ENCODE measurements at regions not wholly inside any gene's neighbourhood (a gene's known extent, or its start where the extent isn't known, plus 50 kb on each side); places are given as distances from the start of the nearest gene placed in this dataset.
A peak's percentile ranks its signal among the peaks of the same experiment; 100 is the strongest.

- 62% methylated on average over 2 of the region's 2 CpGs; no CpG with 5 or more reads in 1 of the 2 experiments for WGBS, 2 experiments (ENCODE audit: extremely low coverage in 1 of 2, insufficient coverage in 1 of 2, insufficient read length in 1 of 2, insufficient replicate concordance in 2 of 2, low coverage in 1 of 2, low lambda C conversion rate in 2 of 2, missing lambda C conversion rate in 1 of 2)
These were observed 920.7 kb downstream of the SQOR start for GRCh38 chr15:46555547-46555946.

More at GRCh38 chr15:46555547-46555946, 920.7 kb downstream of the SQOR start:
- Histone ChIP-seq H4K91ac (replicated peaks; ENCODE audit: insufficient read length, low read length) (no peak overlapping the region), H3K23ac (ENCODE audit: insufficient read length) (peak overlapping the region; percentile 47), H2BK15ac (ENCODE audit: low read length) (no peak overlapping the region), H3K4me3 (ENCODE audit: extremely low read depth in 1 of 4, insufficient read depth in 2 of 4, low read depth in 3 of 4, low read length in 4 of 4) (no peak overlapping the region), H3K79me1 (ENCODE audit: low read depth, low read length) (no peaks in the 10 kb centered on the region), H3K4me2 (ENCODE audit: insufficient read depth in 1 of 2, low read depth in 2 of 2, low read length in 2 of 2) (no peak overlapping the region), H2AK5ac (ENCODE audit: low read depth, low read length) (no peak overlapping the region), H3K9ac (replicated peaks in 1 of 4; ENCODE audit: extremely low read depth in 1 of 4, low read depth in 3 of 4, low read length in 3 of 4) (no peak overlapping the region), H4K5ac (ENCODE audit: insufficient read length, low read depth, low read length) (no peak overlapping the region), H2BK120ac (replicated peaks; ENCODE audit: low read depth, low read length) (no peak overlapping the region), H3K27ac (ENCODE audit: low read depth, low read length) (no peak overlapping the region), H3K23me2 (ENCODE audit: low read depth, low read length) (no peaks in the 10 kb centered on the region), H2BK12ac (ENCODE audit: low read depth, low read length) (no peak overlapping the region), H4K8ac (ENCODE audit: extremely low read depth, insufficient read depth, low read length) (no peak overlapping the region), H3K14ac (ENCODE audit: insufficient read length) (no peak overlapping the region), H3K4me1 (replicated peaks in 1 of 4; ENCODE audit: control insufficient read depth in 3 of 4, insufficient read depth in 4 of 4, low read length in 3 of 4) (no peaks in the 10 kb centered on the region), H3K18ac (ENCODE audit: extremely low read depth, low read length) (no peak overlapping the region), H2BK20ac (ENCODE audit: low read length) (no peak overlapping the region), H3K36me3 (ENCODE audit: control insufficient read depth in 2 of 4, insufficient read depth in 4 of 4, low read length in 3 of 4) (no peaks in the 10 kb centered on the region), H2AFZ (ENCODE audit: low read length) (no peak overlapping the region), H3K9me3 (ENCODE audit: insufficient read depth in 2 of 2, low read depth in 1 of 2, low read length in 1 of 2) (no peaks in the 10 kb centered on the region), H3K56ac (replicated peaks; ENCODE audit: insufficient read length, low read depth, low read length) (no peak overlapping the region), H2BK5ac (ENCODE audit: low read depth, low read length) (no peak overlapping the region), H3K4ac (replicated peaks; ENCODE audit: insufficient read length, low read depth, low read length) (no peak overlapping the region), H3K79me2 (ENCODE audit: control insufficient read depth in 1 of 2, insufficient read depth in 2 of 2, low read length in 2 of 2) (no peaks in the 10 kb centered on the region), H4K20me1 (replicated peaks in 1 of 2; ENCODE audit: control insufficient read depth in 1 of 2, insufficient read depth in 2 of 2, low read length in 2 of 2) (no peaks in the 10 kb centered on the region), H3K27me3 (replicated peaks in 1 of 4; ENCODE audit: control insufficient read depth in 3 of 4, extremely low read depth in 1 of 4, insufficient read depth in 3 of 4, low read length in 3 of 4) (no peaks in the 10 kb centered on the region)
- no peak for TF ChIP-seq FOSL1 (IDR thresholded peaks at IDR 0.05; ENCODE audit: insufficient read depth, low read depth, low read length)
- TF ChIP-seq CTBP2 (IDR thresholded peaks at IDR 0.05; ENCODE audit: borderline replicate concordance, insufficient read depth, insufficient read length, low read length): no peak
- no peak for TF ChIP-seq JUND (IDR thresholded peaks at IDR 0.05; ENCODE audit: low read length)
- TF ChIP-seq SP4 (IDR thresholded peaks at IDR 0.05; ENCODE audit: low read length): no peak
- no peak for TF ChIP-seq TCF12 (IDR thresholded peaks at IDR 0.05; ENCODE audit: low read depth, low read length)
- TF ChIP-seq SP2 (IDR thresholded peaks at IDR 0.05; ENCODE audit: low read length): no peak
- no peak for TF ChIP-seq BACH1 (IDR thresholded peaks at IDR 0.05; ENCODE audit: low read length)
- TF ChIP-seq CEBPB (IDR thresholded peaks at IDR 0.05; ENCODE audit: low read depth, low read length): no peak
- no peak for TF ChIP-seq RFX5 (IDR thresholded peaks at IDR 0.05; ENCODE audit: borderline replicate concordance, low read depth, low read length)
- no peak for TF ChIP-seq KDM4A (IDR thresholded peaks at IDR 0.05; ENCODE audit: low read depth, low read length, severe bottlenecking)
- no peak for TF ChIP-seq BCL11A (IDR thresholded peaks at IDR 0.05; ENCODE audit: low read depth in 2 of 2, low read length in 2 of 2)
- TF ChIP-seq TAF1 (IDR thresholded peaks at IDR 0.05; ENCODE audit: low read depth, low read length): no peak
- ChIA-PET POLR2A (ENCODE audit: partially characterized antibody) (no interaction called here), CTCF (ENCODE audit: partially characterized antibody) (no interaction called here)
- FAIRE-seq (no peak), DNase-seq (ENCODE audit: low read depth in 1 of 2, low spot score in 2 of 2) (no peak)

Measured in H1 (cell line).